H1 (cell line): ENCODE measurements at regions not wholly inside any gene's neighbourhood (a gene's known extent, or its start where the extent isn't known, plus 50 kb on each side); places are given as distances from the start of the nearest gene placed in this dataset.

Experiments used
- CHD2 ChIP-seq: IDR thresholded peaks from 2 replicates; pipeline ENCODE4 v1.6.1; 2012; ENCODE audit warnings: low read length, improper control_type of control experiment
- PHF8 ChIP-seq: fragments of 200-600 bp; sonication (generic); conservative IDR thresholded peaks from 2 replicates; pipeline ENCODE4 v1.7.1; 2012; ENCODE audit warnings: low read depth, mild to moderate bottlenecking, inconsistent platforms, low read length, moderate library complexity

GRCh38 chr4:135032670-135033069 lies 831.1 kb upstream of the PABPC4L start (continued):
- TF ChIP-seq PHF8, result no peak
- no peak for TF ChIP-seq CHD2
